RWPE1 (cell line): ENCODE measurements at regions not wholly inside any gene's neighbourhood (a gene's known extent, or its start where the extent isn't known, plus 50 kb on each side); places are given as distances from the start of the nearest gene placed in this dataset.

Source experiments
- CTCF ChIA-PET: fragments of 350-600 bp; sonication (Branson Sonifier 250); formaldehyde crosslinking; extraction: SDS; loops from one replicate; lab custom pipeline; 2021; lab: Yijun Ruan, JAX
- POLR2A ChIA-PET: fragments of 400-600 bp; formaldehyde crosslinking; extraction: SDS; loops from one replicate; lab custom pipeline; 2020; ENCODE audit warnings: antibody characterized with exemption; ENCODE audit not compliant: low non-redundant PET; lab: Yijun Ruan, JAX
- DNase-seq: peaks from one replicate; pipeline ENCODE4 v3.0.0; 2012; ENCODE audit warnings: low spot score
- H3K27ac ChIP-seq: fragments of 450-650 bp; 2 replicates; pipeline ENCODE4 v1.5.1; 2017
- CTCF ChIP-seq: fragments of 450-650 bp; conservative IDR thresholded peaks from 2 replicates; pipeline ENCODE4 v1.5.1; 2017; ENCODE audit warnings: low read depth, mild to moderate bottlenecking

GRCh38 chr6:112433457-112433856, 86.3 kb downstream of the RFPL4B start:
- POLR2A ChIA-PET: no interaction called here
- no peak for DNase-seq
- CTCF ChIA-PET: no interaction called here
- no peak for TF ChIP-seq CTCF
- no peak overlapping the region for H3K27ac ChIP-seq

GRCh38 chr6:112434896-112435435, 87.8 kb downstream of the RFPL4B start:
- no peak for TF ChIP-seq CTCF
- no peak overlapping the region for H3K27ac ChIP-seq
- ChIA-PET CTCF (no interaction called here), POLR2A (no interaction called here)
- no peak for DNase-seq

GRCh38 chr6:112437058-112437457, 89.9 kb downstream of the RFPL4B start:
- ChIA-PET POLR2A (no interaction called here), CTCF (no interaction called here)
- no peak for DNase-seq
- H3K27ac ChIP-seq: no peak overlapping the region
- no peak for TF ChIP-seq CTCF

- CTCF ChIA-PET: interaction anchor here (0.6 to 1.0 kb wide), 2 partner anchors 11 to 1998 kb away, joined by 3 read pairs; no protein-coding TSS in a partner anchor
Observed at GRCh38 chr6:112439010-112439409, 91.9 kb downstream of the RFPL4B start.

GRCh38 chr6:112439432-112439831, 92.3 kb downstream of the RFPL4B start:
- TF ChIP-seq CTCF: no peak
- CTCF ChIA-PET: interaction anchor here (0.6 to 1.0 kb wide), 3 partner anchors 11 to 1998 kb away, joined by 3 read pairs; no protein-coding TSS in a partner anchor
- POLR2A ChIA-PET: interaction anchor here (0.6 kb wide), 1 partner anchor 14 kb away, joined by 3 read pairs; no protein-coding TSS in a partner anchor

More at GRCh38 chr6:112439010-112439409, 91.9 kb downstream of the RFPL4B start:
- no peak overlapping the region for H3K27ac ChIP-seq
- no peak for DNase-seq
- no peak for TF ChIP-seq CTCF
- POLR2A ChIA-PET: interaction anchor here (0.6 kb wide), 1 partner anchor 13 kb away, joined by 3 read pairs; no protein-coding TSS in a partner anchor

GRCh38 chr6:112441607-112442006, 94.5 kb downstream of the RFPL4B start:
- H3K27ac ChIP-seq: no peak overlapping the region
- TF ChIP-seq CTCF: no peak
- DNase-seq: no peak
- ChIA-PET CTCF (no interaction called here), POLR2A (no interaction called here)

More at GRCh38 chr6:112439432-112439831, 92.3 kb downstream of the RFPL4B start:
- no peak for DNase-seq
- no peak overlapping the region for H3K27ac ChIP-seq
